Ecto neural progenitor cell (in vitro differentiated cells): ENCODE measurements at regions not wholly inside any gene's neighbourhood (a gene's known extent, or its start where the extent isn't known, plus 50 kb on each side); places are given as distances from the start of the nearest gene placed in this dataset.
"Not testable (repeated sequence)": the region's sequence is repeated elsewhere in the genome, so short reads cannot be mapped to it uniquely, and the experiment has no call there.

Source experiments
- DNase-seq: peaks from one replicate; pipeline ENCODE4 v3.0.0-alpha.2; 2018; ENCODE audit warnings: low spot score

DNA sequence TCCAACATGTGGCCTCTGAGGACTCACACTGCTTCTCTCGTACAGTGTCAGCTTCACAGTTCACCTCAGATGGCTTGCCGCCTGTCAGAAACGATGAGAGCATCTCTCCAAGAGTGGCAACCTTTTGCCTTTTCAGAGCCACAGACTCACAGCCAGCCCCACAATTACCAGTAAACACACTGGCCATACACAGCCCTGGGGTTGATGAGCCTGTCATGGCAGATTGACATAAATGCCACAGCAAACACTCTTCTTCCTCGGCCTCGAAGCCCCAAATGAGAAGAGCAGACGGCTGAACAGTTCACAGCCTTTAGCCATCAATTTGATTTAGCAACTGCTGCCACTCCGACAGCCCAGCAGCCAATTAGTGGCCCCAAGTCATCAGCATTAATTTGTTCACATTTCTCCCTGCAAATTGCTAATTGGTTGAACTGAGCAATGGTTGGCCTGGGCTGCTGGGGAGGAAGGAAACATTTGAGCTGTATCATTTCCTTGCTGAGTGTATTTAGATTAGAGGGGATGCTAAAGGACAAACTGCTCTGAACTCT is 1142.9 kb downstream of the SORCS3 start:
- no peak for DNase-seq

- no peak for DNase-seq
Measured at GRCh38 chr10:105774881-105775280, 1133.8 kb downstream of the SORCS3 start.

- DNase-seq, result no peak
Measured at GRCh38 chr10:105774351-105774750, 1133.3 kb downstream of the SORCS3 start.

DNA sequence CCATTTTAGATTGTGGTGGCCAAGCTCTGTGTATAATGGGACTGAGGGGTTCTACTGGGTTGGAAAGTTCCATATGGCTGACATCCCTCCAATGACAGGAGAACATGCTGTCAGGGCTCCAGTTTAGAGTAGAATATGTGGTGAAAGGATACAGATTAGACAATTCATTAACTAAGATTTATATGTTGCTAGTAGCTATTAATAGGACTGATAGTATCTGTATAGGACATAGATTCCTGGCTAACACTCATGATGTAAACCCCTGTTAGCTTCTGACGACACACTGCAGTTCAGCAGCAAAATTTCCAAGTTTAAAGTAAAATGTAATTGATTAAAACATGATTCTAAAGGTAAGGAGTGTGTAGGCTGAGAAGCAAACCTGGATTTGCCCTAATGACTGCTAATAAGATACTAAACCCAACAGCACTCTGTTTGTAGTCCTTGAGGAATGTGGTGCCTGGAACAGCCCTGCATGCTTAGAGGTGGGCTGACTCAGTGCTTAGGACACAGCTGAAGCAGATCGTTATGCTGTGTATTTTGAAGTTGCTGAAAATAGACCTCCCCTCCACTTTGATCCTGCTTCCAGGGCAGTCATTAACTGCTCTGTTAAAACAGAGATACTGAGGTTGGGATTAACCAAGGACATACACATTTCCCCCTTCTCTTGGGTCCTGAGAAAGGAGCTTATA is 1129.6 kb downstream of the SORCS3 start:
- peak; percentile 46 for DNase-seq

DNA sequence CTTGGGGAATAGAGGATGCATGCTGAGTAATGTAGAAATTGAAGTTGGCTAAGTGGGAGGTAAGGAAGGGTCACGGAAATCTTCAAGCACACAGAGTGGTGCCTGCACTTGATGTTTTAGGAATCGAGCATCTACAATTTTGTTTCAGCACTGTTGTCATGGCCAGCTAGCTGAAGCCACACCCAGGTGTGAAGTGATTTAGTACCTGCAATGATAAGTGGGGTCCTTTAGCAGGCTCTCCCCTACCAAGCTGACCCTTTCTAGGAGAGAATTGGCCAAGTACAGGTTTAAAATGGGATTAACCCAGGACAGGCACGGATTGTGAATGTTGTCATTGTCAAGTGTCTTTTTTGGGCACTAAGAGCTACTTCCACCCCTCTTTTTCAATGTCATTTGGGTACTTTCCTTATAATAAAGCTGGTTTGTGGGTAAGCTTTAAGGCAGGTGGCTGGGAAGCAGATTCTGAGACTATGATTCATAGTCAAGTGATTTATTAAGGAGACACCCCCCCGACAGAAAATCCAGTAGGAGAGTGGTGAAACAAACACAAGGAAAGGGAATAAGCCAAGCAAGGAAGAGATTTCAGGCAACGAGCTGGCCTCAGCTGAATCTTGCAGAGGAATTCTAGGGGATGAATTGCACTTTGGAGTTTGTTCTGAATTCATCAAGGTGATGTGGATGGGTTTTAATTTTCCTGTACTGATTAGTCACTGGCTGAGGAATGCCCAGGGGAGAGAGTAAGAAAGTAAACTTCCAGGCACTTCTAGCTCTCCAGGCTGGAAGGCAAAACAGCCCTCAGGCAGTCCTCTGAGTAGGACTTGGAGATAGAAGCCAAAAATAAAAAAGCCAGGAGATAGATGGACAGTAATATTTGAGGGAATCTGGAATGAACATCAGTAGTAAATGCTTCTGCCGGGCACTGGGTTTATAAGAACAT is 1128.4 kb downstream of the SORCS3 start:
- no peak for DNase-seq

GRCh38 chr10:105763611-105764010 is 1122.5 kb downstream of the SORCS3 start:
- no peak for DNase-seq

- no peak for DNase-seq
Measured at GRCh38 chr10:105761576-105762260, 1120.6 kb downstream of the SORCS3 start.

DNA sequence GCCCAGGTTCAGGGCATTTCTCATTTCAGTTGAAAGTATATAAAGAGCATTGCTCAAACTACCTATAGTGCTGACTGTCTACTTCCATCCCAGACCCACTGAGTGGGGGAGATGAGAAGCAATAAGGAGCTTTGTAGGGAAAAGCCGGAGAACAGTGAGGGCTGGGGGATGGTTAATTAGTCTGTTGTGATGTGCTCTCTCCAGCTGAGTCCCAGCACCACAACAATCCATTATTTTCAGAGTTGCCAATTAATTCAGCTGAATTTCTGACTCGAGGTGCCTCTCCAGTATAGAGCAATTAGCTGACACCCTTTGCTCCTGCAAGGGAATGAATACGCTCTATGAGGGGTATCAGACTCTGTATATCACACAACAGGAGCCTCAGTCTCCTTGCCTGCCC is 1118.6 kb downstream of the SORCS3 start:
- DNase-seq, result no peak

- DNase-seq, result no peak
Measured at GRCh38 chr10:105758209-105758998, 1117.3 kb downstream of the SORCS3 start.

- DNase-seq, result no peak
Measured at GRCh38 chr10:105757302-105757701, 1116.2 kb downstream of the SORCS3 start.

- DNase-seq, result no peak
Measured at GRCh38 chr10:105756386-105756785, 1115.3 kb downstream of the SORCS3 start.

DNA sequence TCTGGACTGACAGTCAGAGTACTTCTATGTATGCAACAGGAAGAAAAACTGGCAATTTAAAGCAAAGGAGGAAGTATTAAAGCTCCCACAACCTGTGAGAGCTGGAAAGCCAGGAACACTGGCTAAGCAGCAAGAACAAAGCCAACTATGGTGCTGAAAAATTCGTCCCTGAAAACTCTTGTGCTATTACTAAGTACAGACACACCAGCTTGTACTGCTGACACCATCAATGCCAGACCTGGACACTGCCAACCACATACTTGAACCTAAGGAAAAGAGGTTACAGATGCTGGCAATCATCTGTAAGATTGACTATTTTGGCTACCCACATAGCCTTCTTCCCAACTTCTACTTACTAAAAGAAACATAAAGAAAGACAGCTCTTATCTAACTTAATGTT is 1110.6 kb downstream of the SORCS3 start:
- no peak for DNase-seq

DNA sequence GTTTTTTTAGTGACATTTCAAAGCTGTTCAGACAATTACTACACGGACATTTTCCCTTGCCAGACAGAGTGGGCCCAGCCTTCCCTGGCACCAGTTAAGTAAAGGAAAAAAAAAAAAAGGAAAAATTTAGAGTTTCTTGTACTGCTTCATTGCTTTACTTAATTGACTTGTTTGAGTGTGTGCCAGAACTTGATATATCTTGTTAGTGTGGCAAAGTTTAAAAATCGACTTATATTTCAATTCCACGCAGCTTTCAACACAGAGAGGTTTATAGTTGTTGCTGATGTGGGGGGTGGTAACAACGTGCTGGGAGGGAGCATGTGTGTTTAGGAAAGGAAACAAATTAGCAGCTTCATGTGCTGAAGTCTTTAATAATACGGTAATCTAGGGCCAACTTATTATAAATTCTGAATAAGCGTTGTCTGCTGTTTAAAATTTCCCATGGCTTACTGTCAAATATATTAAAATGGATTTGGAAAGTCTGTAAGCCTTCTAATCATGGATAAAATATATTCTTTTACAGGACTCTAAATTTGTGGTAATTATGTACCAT is 1104.6 kb downstream of the SORCS3 start:
- DNase-seq, result no peak

GRCh38 chr10:105743343-105744056 is 1102.4 kb downstream of the SORCS3 start:
- no peak for DNase-seq

- DNase-seq, result no peak
Measured at GRCh38 chr10:105742923-105743322, 1101.8 kb downstream of the SORCS3 start.

DNA sequence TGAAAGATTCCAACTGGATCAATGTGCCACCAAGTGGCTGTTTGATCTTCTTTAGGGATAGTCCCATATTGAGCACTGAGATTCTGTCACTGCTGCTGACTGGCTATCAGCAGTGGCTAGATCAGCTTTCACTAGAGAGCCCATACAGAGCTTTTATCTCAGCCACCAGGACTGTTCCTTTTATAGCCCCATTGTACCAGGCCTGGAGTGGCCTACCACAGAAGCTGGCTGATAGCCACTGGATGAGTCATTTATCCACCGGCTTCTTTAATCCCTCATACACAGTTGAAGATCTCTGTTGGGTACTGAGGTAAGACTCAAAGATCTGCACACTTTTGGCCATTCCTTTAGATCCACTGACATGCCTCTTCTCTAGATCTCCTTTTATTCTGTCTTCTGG is 1101.1 kb downstream of the SORCS3 start:
- no peak for DNase-seq

- no peak for DNase-seq
Measured at GRCh38 chr10:105734479-105734878, 1093.4 kb downstream of the SORCS3 start.

- no peak for DNase-seq
Measured at GRCh38 chr10:105733924-105734323, 1092.8 kb downstream of the SORCS3 start.

- no peak for DNase-seq
Measured at GRCh38 chr10:105729428-105729827, 1088.3 kb downstream of the SORCS3 start.

GRCh38 chr10:105727586-105727985 is 1086.5 kb downstream of the SORCS3 start:
- DNase-seq, result not testable (repeated sequence)

DNA sequence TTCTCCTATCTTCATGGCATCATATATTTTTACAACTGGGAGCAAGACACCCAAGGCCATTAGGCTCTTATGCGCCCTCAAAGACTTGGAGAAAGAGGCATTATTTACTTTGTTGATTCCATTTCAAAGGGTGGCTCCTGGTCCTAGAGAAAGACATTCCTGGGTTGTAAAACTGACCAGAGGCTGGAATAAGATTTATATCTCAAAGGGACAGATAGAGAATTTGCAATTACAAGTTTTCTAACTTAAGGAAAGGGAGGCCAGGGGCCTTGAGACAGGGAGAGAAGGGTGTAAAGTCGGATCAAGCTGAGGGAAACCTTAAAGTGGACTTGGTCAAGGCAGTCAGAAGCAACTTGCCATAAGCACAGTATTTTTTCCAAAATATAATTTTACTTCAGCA is 1086.0 kb downstream of the SORCS3 start:
- DNase-seq, result no peak
